GM23338 (cell line): ENCODE measurements at regions not wholly inside any gene's neighbourhood (a gene's known extent, or its start where the extent isn't known, plus 50 kb on each side); places are given as distances from the start of the nearest gene placed in this dataset.

ENCODE experiments used
- ATAC-seq: fragments of 200-7000 bp; cut with Tn5 transposase; 3 replicates; pipeline ENCODE4 v1.9.1; 2020
- DNase-seq: peaks from one replicate; pipeline ENCODE4 v3.0.0-alpha.2; 2015; ENCODE audit warnings: low spot score
- H2AFZ ChIP-seq: fragments of 200-600 bp; sonication (generic); 2 replicates; pipeline ENCODE4 v1.8.0; 2016; ENCODE audit warnings: antibody characterized with exemption, mild to moderate bottlenecking, moderate library complexity
- H3F3A ChIP-seq: fragments of 200-600 bp; sonication (generic); replicated peaks from 2 replicates; pipeline ENCODE4 v1.8.0; 2017; ENCODE audit warnings: antibody characterized with exemption, mixed run types, low read depth
- H3K27ac ChIP-seq: fragments of 200-600 bp; sonication (generic); 2 replicates; pipeline ENCODE4 v1.6.1; 2016; ENCODE audit warnings: low read depth
- H3K27me3 ChIP-seq: fragments of 200-600 bp; sonication (generic); 2 replicates; pipeline ENCODE4 v1.8.0; 2016; ENCODE audit warnings: mild to moderate bottlenecking, mixed run types, moderate library complexity; ENCODE audit not compliant: insufficient read depth
- H3K36me3 ChIP-seq: fragments of 200-600 bp; sonication (generic); 2 replicates; pipeline ENCODE4 v1.8.0; 2016; ENCODE audit warnings: mild to moderate bottlenecking; ENCODE audit not compliant: insufficient read depth
- H3K4me1 ChIP-seq: fragments of 200-600 bp; sonication (generic); 2 replicates; pipeline ENCODE4 v1.8.0; 2016; ENCODE audit warnings: mild to moderate bottlenecking, moderate library complexity; ENCODE audit not compliant: insufficient read depth
- H3K4me2 ChIP-seq: fragments of 200-600 bp; sonication (generic); 2 replicates; pipeline ENCODE4 v1.7.1; 2017; ENCODE audit warnings: mixed run types
- H3K4me3 ChIP-seq: fragments of 200-600 bp; sonication (generic); 2 replicates; pipeline ENCODE4 v1.6.1; 2016; ENCODE audit warnings: mixed run types
- H3K79me2 ChIP-seq: fragments of 200-600 bp; sonication (generic); replicated peaks from 2 replicates; pipeline ENCODE4 v1.8.0; 2017; ENCODE audit warnings: mild to moderate bottlenecking; ENCODE audit not compliant: insufficient read depth
- H3K9me2 ChIP-seq: fragments of 200-600 bp; sonication (generic); 2 replicates; pipeline ENCODE4 v1.8.0; 2017; ENCODE audit not compliant: insufficient read depth
- H4K20me1 ChIP-seq: fragments of 200-600 bp; sonication (generic); replicated peaks from 2 replicates; pipeline ENCODE4 v1.8.0; 2017; ENCODE audit warnings: mild to moderate bottlenecking; ENCODE audit not compliant: insufficient read depth
- H3K27ac Mint-ChIP-seq: 2 replicates; pipeline ENCODE4 v1.8.0; 2020; ENCODE audit warnings: inconsistent platforms, mild to moderate bottlenecking, moderate library complexity, mixed read lengths
- H3K27me3 Mint-ChIP-seq: 3 replicates; pipeline ENCODE4 v1.8.0; 2022; ENCODE audit warnings: low read depth, mild to moderate bottlenecking, moderate library complexity, mixed read lengths, inconsistent platforms; ENCODE audit not compliant: insufficient read depth, poor library complexity
- H3K36me3 Mint-ChIP-seq: 3 replicates; pipeline ENCODE4 v1.8.0; 2021; ENCODE audit warnings: low read depth, mild to moderate bottlenecking, inconsistent platforms, moderate library complexity, mixed read lengths
- H3K4me1 Mint-ChIP-seq: 3 replicates; pipeline ENCODE4 v1.8.0; 2020; ENCODE audit warnings: mild to moderate bottlenecking, inconsistent platforms, mixed read lengths
- H3K4me3 Mint-ChIP-seq: 3 replicates; pipeline ENCODE4 v1.8.0; 2021; ENCODE audit warnings: moderate library complexity, mild to moderate bottlenecking, inconsistent platforms, mixed read lengths
- H3K9me3 Mint-ChIP-seq: 3 replicates; pipeline ENCODE4 v1.8.0; 2020; ENCODE audit warnings: moderate library complexity, mild to moderate bottlenecking, inconsistent platforms, mixed read lengths
- CREB1 ChIP-seq: fragments of 250-450 bp; sonication (Bioruptor Pico); IDR thresholded peaks from 2 replicates; pipeline ENCODE4 v1.5.0; 2020; ENCODE audit warnings: low read depth, mild to moderate bottlenecking, moderate library complexity
- CTCF ChIP-seq, 2 experiments: fragments of 200-600 bp in 1 of 2; sonication (generic) in 1 of 2; conservative IDR thresholded peaks; 2 replicates each; pipeline versions ENCODE4 v1.5.1 to v1.6.1; 2016 to 2017; ENCODE audit warnings: antibody characterized with exemption in 2 of 2, low read depth in 2 of 2, mild to moderate bottlenecking in 2 of 2, moderate library complexity in 1 of 2
- EZH2 ChIP-seq: fragments of 200-600 bp; sonication (generic); IDR thresholded peaks from one replicate; pipeline ENCODE4 v1.8.0; 2017; ENCODE audit warnings: antibody characterized with exemption, mild to moderate bottlenecking, low read depth; ENCODE audit not compliant: unreplicated experiment
- POLR2AphosphoS5 ChIP-seq: IDR thresholded peaks from 2 replicates; pipeline ENCODE4 v1.6.1; 2016; ENCODE audit warnings: antibody characterized with exemption, low read depth
- ZNF114 ChIP-seq: fragments of 250-450 bp; sonication (Bioruptor Pico); IDR thresholded peaks from 2 replicates; pipeline ENCODE4 v1.5.0; 2020; ENCODE audit warnings: mild to moderate bottlenecking, moderate library complexity
- ZNF331 ChIP-seq: fragments of 250-450 bp; sonication (Bioruptor Pico); IDR thresholded peaks from 2 replicates; pipeline ENCODE4 v1.5.0; 2020; ENCODE audit warnings: low read depth, mild to moderate bottlenecking, moderate library complexity
- ZNF462 ChIP-seq: fragments of 250-450 bp; sonication (Bioruptor Pico); IDR thresholded peaks from 2 replicates; pipeline ENCODE4 v1.5.0; 2020; ENCODE audit warnings: mild to moderate bottlenecking, moderate library complexity

- Histone ChIP-seq H3K4me1 (no peaks in the 10 kb centered on the region), H3K4me3 (no peak overlapping the region), H3K79me2 (no peaks in the 10 kb centered on the region), H3K27me3 (no peaks in the 10 kb centered on the region), H3K36me3 (no peaks in the 10 kb centered on the region), H3K27ac (no peak overlapping the region), H3F3A (no peaks in the 10 kb centered on the region), H3K9me2 (peaks cover 3% of the 10 kb centered on the region; the same call in 1 of the 2 replicates), H3K4me2 (no peak overlapping the region), H2AFZ (0 out of 2 replicates have a peak overlapping the region, but pooled peaks have one; percentile 16), H4K20me1 (no peaks in the 10 kb centered on the region)
- no peak overlapping the region for H3K27ac Mint-ChIP-seq
- DNase-seq (no peak), ATAC-seq (no peak)
- TF ChIP-seq CREB1, result no peak
- TF ChIP-seq EZH2, result no peak
- TF ChIP-seq POLR2AphosphoS5, result no peak
- no peak for TF ChIP-seq ZNF331 (CRISPR knock-in tag)
- no peak for TF ChIP-seq ZNF114 (CRISPR knock-in tag)
- no peaks in the 10 kb centered on the region for H3K27me3 Mint-ChIP-seq
- H3K4me3 Mint-ChIP-seq, result no peak overlapping the region
- no peaks in the 10 kb centered on the region for H3K9me3 Mint-ChIP-seq
- no peaks in the 10 kb centered on the region for H3K36me3 Mint-ChIP-seq
- peaks cover 8% of the 10 kb centered on the region; the same call in 2 of the 3 replicates for H3K4me1 Mint-ChIP-seq
Observed at GRCh38 chr1:193533853-193534252, 347.4 kb upstream of the B3GALT2 start.

- H3K27ac ChIP-seq, result no peak overlapping the region
- no peaks in the 10 kb centered on the region for H3K36me3 Mint-ChIP-seq
- TF ChIP-seq ZNF462 (CRISPR knock-in tag) (no peak), CTCF (conservative IDR thresholded peaks at IDR 0.05; ENCODE audit: low read depth in 2 of 2) (no peak)
- no peaks in the 10 kb centered on the region for H3K4me1 Mint-ChIP-seq
- no peaks in the 10 kb centered on the region for H3K27me3 ChIP-seq
- H3K36me3 ChIP-seq, result no peaks in the 10 kb centered on the region
- no peak overlapping the region for H3K4me2 ChIP-seq
- H3K4me3 ChIP-seq, result no peak overlapping the region
- no peaks in the 10 kb centered on the region for H3K27me3 Mint-ChIP-seq
- H3K4me1 ChIP-seq, result no peaks in the 10 kb centered on the region
- no peaks in the 10 kb centered on the region for H3K9me3 Mint-ChIP-seq
- H3K79me2 ChIP-seq, result no peaks in the 10 kb centered on the region
- H4K20me1 ChIP-seq, result no peaks in the 10 kb centered on the region
- H3K27ac Mint-ChIP-seq, result no peak overlapping the region
- peaks cover 3% of the 10 kb centered on the region; the same call in 1 of the 2 replicates for H3K9me2 ChIP-seq
- DNase-seq, result no peak
- no peaks in the 10 kb centered on the region for H3F3A ChIP-seq
- no peak overlapping the region for H2AFZ ChIP-seq
- H3K4me3 Mint-ChIP-seq, result no peak overlapping the region
- no peak for ATAC-seq
Observed at GRCh38 chr1:193525917-193526710, 339.7 kb upstream of the B3GALT2 start.
